Fibroblast of mammary gland (primary cell): ENCODE measurements at regions not wholly inside any gene's neighbourhood (a gene's known extent, or its start where the extent isn't known, plus 50 kb on each side); places are given as distances from the start of the nearest gene placed in this dataset.

ENCODE experiments used
- DNase-seq: peaks from one replicate; pipeline ENCODE4 v3.0.0-alpha.2; 2010; ENCODE audit warnings: low read depth
- H3K4me3 ChIP-seq: 2 replicates; pipeline ENCODE4 v1.5.1; 2011; ENCODE audit warnings: low read depth, mild to moderate bottlenecking, low read length, moderate library complexity; ENCODE audit not compliant: control insufficient read depth
- TF ChIP-seq, protein P1 (sequence below): conservative IDR thresholded peaks from 2 replicates; pipeline ENCODE4 v1.5.1; 2011; ENCODE audit warnings: low read depth, low read length, inconsistent platforms; ENCODE audit not compliant: control insufficient read depth, insufficient read depth

DNA sequence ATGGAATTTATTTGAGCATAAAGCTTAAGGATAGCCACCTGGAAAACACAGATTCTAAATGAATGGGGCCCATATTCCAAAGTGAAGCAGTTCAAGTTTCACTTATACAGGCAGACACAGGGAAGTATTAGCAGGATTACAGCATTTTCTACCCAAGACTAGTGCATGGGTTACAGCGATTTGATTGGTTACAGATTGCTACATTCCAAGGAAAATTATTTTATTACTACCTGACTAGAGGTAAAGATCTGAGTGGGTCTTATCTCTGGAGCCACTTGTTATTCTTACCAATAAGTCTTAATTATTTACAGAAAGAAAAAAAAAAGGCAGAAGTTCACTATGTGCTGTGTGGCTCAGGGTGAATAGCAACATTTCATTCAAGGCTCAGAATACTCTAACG is 87.4 kb upstream of the ITGB1 start:
- TF ChIP-seq, protein P1, sequence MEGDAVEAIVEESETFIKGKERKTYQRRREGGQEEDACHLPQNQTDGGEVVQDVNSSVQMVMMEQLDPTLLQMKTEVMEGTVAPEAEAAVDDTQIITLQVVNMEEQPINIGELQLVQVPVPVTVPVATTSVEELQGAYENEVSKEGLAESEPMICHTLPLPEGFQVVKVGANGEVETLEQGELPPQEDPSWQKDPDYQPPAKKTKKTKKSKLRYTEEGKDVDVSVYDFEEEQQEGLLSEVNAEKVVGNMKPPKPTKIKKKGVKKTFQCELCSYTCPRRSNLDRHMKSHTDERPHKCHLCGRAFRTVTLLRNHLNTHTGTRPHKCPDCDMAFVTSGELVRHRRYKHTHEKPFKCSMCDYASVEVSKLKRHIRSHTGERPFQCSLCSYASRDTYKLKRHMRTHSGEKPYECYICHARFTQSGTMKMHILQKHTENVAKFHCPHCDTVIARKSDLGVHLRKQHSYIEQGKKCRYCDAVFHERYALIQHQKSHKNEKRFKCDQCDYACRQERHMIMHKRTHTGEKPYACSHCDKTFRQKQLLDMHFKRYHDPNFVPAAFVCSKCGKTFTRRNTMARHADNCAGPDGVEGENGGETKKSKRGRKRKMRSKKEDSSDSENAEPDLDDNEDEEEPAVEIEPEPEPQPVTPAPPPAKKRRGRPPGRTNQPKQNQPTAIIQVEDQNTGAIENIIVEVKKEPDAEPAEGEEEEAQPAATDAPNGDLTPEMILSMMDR: no peak
- H3K4me3 ChIP-seq: no peak overlapping the region
- no peak for DNase-seq

DNA sequence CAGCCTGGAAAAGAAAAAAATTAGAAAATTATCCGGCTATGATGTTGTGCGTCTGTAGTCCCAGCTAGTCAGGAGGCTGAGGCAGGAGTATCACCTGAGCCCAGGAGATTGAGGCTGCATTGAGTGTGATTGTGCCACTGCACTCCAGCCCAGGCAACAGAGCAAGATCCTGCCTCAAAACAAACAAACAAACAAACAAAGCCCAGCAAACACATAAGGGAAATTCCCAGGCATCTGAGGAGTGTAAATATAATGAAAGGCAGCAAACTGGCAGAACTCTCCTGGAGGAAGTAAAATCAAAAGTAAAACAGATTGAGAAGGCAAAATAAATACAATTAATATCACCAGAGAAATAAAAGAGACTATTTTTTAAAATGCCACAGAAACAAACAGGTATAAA is 84.5 kb upstream of the ITGB1 start:
- DNase-seq: no peak
- TF ChIP-seq, protein P1: no peak
- no peak overlapping the region for H3K4me3 ChIP-seq

DNA sequence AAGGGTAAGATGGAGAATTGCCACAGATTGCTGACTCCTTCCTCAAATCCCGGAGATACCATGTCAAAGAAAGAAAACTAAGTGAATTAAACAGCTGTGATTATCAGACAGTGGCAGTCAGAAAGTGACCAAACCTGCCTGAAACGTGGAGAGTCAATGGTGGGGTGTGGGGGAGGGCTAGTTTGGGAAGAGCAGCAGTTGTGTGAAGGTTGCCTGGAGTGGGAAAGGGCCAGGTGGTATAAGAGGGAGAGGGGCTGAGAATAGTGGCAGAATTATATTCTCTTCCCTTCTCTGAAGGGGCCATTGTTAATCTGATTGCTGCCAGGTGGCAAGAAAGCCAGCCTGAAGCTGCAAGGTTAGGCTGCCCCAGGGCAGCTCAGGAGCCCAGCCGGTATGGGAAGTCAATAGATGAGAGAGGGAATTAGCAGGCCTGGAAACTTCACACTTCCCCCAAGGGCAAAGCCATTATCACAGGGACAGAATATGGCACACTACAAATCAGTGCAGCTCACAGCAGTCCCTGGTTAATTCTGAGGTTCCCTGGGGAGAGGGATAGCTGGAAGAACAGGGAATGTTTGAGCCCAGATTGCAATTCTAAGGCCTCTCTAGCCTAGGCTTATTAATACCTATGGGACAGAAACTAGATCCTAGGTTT is 83.9 kb upstream of the ITGB1 start:
- TF ChIP-seq, protein P1: no peak
- H3K4me3 ChIP-seq: no peak overlapping the region
- DNase-seq: no peak

DNA sequence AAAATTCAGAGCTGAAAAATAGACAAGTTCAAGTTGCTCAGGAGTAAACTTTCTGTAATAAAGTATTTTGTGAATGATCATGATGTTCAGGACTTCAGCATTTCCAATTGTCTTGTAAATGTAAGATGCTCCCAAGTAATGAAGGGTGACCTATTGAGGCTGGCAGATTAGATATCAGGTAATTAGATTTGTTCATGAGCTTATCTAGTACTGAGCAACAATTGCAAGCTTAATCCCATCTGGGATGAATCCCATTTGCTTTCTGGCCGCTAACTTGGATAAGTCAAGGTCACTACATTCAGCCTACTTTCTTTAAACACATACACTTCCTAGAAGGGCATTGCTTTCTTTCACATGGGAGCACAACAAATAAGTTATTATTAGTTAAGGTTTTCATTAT is 82.4 kb upstream of the ITGB1 start:
- DNase-seq: no peak
- H3K4me3 ChIP-seq: no peak overlapping the region
- TF ChIP-seq, protein P1: no peak

DNA sequence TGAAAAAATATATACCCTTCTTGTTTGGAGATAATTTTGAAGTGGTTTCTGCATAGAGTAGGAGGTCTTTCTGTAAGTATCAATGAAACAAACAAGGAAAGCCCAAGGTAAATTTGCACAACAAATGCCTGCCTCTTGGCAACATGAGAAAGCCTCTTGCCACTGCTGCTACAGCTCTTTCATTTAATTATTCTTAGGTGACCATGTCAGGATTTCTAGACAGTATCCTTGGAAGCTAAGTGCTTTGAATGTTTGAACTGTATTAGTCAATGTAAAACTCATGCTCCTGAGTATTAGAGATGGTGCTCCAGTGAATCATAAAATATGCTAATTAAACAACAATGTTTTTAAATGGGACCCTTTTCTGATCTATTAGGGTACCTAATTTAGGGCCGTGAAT is 81.2 kb upstream of the ITGB1 start:
- TF ChIP-seq, protein P1: no peak
- DNase-seq: no peak
- H3K4me3 ChIP-seq: no peak overlapping the region

DNA sequence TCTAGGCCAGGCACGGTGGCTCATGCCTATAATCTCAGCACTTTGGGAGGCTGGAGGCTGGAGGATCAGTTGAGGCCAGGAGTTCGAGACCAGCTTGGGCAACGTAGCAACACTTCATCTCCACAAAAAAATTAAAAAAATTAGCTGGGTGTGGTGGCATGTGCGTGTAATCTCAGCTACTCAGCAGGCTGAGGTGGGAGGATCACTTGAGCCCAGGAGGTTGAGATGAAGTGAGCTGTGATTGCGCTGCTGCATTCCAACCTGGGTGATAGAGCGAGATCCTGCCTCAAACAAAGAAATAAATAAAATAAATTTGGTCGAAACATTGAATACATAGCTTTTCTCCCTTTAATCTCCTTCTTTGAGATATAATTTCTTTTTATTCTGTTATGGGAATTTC is 80.6 kb upstream of the ITGB1 start:
- TF ChIP-seq, protein P1: no peak
- DNase-seq: no peak
- no peak overlapping the region for H3K4me3 ChIP-seq

DNA sequence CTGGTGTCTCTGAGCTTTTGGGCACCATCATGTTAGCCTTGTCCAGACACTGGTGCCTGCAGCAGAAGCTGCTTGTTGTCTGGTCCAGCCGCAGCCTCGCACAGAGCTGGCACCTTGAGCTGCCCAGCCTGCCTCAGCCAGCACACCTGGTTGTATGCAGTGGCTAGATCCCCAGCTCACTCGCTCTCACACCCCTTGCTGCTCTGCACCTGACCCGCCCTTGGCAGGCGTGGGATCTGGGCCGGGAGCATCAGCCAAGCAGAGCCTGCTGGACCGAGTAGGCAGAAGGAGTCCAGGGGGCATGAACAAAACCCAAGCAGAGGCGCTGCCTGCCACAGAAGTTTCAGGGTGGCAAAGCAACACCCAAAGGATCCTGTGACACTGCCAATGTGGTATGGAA is 79.7 kb upstream of the ITGB1 start:
- TF ChIP-seq, protein P1: no peak
- no peak for DNase-seq
- H3K4me3 ChIP-seq: no peak overlapping the region
